TTC549 (cell line): ENCODE measurements at regions not wholly inside any gene's neighbourhood (a gene's known extent, or its start where the extent isn't known, plus 50 kb on each side); places are given as distances from the start of the nearest gene placed in this dataset.

ENCODE experiments used
- FAIRE-seq: peaks from 2 replicates; lab custom pipeline; 2012; peaks lifted over from hg19 to GRCh38; lab: Jason Lieb, UNC

- FAIRE-seq: no peak
Measured at GRCh38 chr5:167177736-167178135, 1113.7 kb upstream of the WWC1 start.

GRCh38 chr5:167180906-167181305 lies 1110.5 kb upstream of the WWC1 start:
- FAIRE-seq: no peak

- FAIRE-seq: no peak
Measured at GRCh38 chr5:167205881-167206280, 1085.6 kb upstream of the WWC1 start.

GRCh38 chr5:167207081-167207480 lies 1084.4 kb upstream of the WWC1 start:
- FAIRE-seq: no peak

GRCh38 chr5:167208911-167209310 lies 1082.5 kb upstream of the WWC1 start:
- no peak for FAIRE-seq

GRCh38 chr5:167217097-167217743 lies 1074.2 kb upstream of the WWC1 start:
- no peak for FAIRE-seq

GRCh38 chr5:167219298-167219697 lies 1072.1 kb upstream of the WWC1 start:
- no peak for FAIRE-seq

- no peak for FAIRE-seq
Measured at GRCh38 chr5:167226386-167226785, 1065.1 kb upstream of the WWC1 start.

- FAIRE-seq: no peak
Measured at GRCh38 chr5:167228134-167228533, 1063.3 kb upstream of the WWC1 start.

GRCh38 chr5:167229751-167230150 lies 1061.7 kb upstream of the WWC1 start:
- no peak for FAIRE-seq

- no peak for FAIRE-seq
Measured at GRCh38 chr5:167230414-167230813, 1061.0 kb upstream of the WWC1 start.

- FAIRE-seq: no peak
Measured at GRCh38 chr5:167232675-167233311, 1058.7 kb upstream of the WWC1 start.

GRCh38 chr5:167233507-167234220 lies 1057.8 kb upstream of the WWC1 start:
- no peak for FAIRE-seq

GRCh38 chr5:167241436-167242067 lies 1049.9 kb upstream of the WWC1 start:
- FAIRE-seq: no peak

GRCh38 chr5:167242701-167243100 lies 1048.7 kb upstream of the WWC1 start:
- no peak for FAIRE-seq

- no peak for FAIRE-seq
Measured at GRCh38 chr5:167243463-167243862, 1048.0 kb upstream of the WWC1 start.

- no peak for FAIRE-seq
Measured at GRCh38 chr5:167244583-167244982, 1046.9 kb upstream of the WWC1 start.

- no peak for FAIRE-seq
Measured at GRCh38 chr5:167245868-167246267, 1045.6 kb upstream of the WWC1 start.

- FAIRE-seq: no peak
Measured at GRCh38 chr5:167247816-167248215, 1043.6 kb upstream of the WWC1 start.

- FAIRE-seq: no peak
Measured at GRCh38 chr5:167248257-167248656, 1043.2 kb upstream of the WWC1 start.

- FAIRE-seq: no peak
Measured at GRCh38 chr5:167250996-167251395, 1040.4 kb upstream of the WWC1 start.

- no peak for FAIRE-seq
Measured at GRCh38 chr5:167254132-167254531, 1037.3 kb upstream of the WWC1 start.

GRCh38 chr5:167255926-167256325 lies 1035.5 kb upstream of the WWC1 start:
- no peak for FAIRE-seq
